GM18511 (cell line): ENCODE measurements at regions not wholly inside any gene's neighbourhood (a gene's known extent, or its start where the extent isn't known, plus 50 kb on each side); places are given as distances from the start of the nearest gene placed in this dataset.
"Not testable (repeated sequence)": the region's sequence is repeated elsewhere in the genome, so short reads cannot be mapped to it uniquely, and the experiment has no call there.

Experiments
- ATAC-seq: cut with Tn5 transposase; IDR thresholded peaks from one replicate; pipeline ENCODE4 v1.9.1; 2021; ENCODE audit warnings: mild to moderate bottlenecking, moderate library complexity; ENCODE audit not compliant: unreplicated experiment

- no peak for ATAC-seq
These were observed 160.8 kb upstream of the APP start for GRCh38 chr21:26331205-26331980.

- no peak for ATAC-seq
These were observed 150.0 kb upstream of the APP start for GRCh38 chr21:26320596-26320995.

GRCh38 chr21:26307640-26308039 is 137.1 kb upstream of the APP start:
- ATAC-seq, result no peak

GRCh38 chr21:26297851-26298250 is 127.3 kb upstream of the APP start:
- ATAC-seq, result no peak

- no peak for ATAC-seq
These were observed 122.8 kb upstream of the APP start for GRCh38 chr21:26293141-26293946.

- ATAC-seq, result no peak
These were observed 117.5 kb upstream of the APP start for GRCh38 chr21:26288026-26288425.

- no peak for ATAC-seq
These were observed 114.0 kb upstream of the APP start for GRCh38 chr21:26284531-26284930.

GRCh38 chr21:26282058-26282457 is 111.5 kb upstream of the APP start:
- no peak for ATAC-seq

- ATAC-seq, result no peak
These were observed 110.9 kb upstream of the APP start for GRCh38 chr21:26281506-26281905.

GRCh38 chr21:26280775-26281174 is 110.2 kb upstream of the APP start:
- ATAC-seq, result no peak

- no peak for ATAC-seq
These were observed 109.6 kb upstream of the APP start for GRCh38 chr21:26280148-26280547.

GRCh38 chr21:26275801-26276200 is 105.2 kb upstream of the APP start:
- ATAC-seq, result no peak

- ATAC-seq, result no peak
These were observed 103.2 kb upstream of the APP start for GRCh38 chr21:26273686-26274313.

- ATAC-seq, result no peak
These were observed 96.8 kb upstream of the APP start for GRCh38 chr21:26267389-26267788.

GRCh38 chr21:26246073-26246472 is 75.5 kb upstream of the APP start:
- ATAC-seq, result no peak

GRCh38 chr21:26245428-26245827 is 74.9 kb upstream of the APP start:
- no peak for ATAC-seq

GRCh38 chr21:26238646-26239045 is 68.1 kb upstream of the APP start:
- no peak for ATAC-seq

GRCh38 chr21:26236281-26236680 is 65.7 kb upstream of the APP start:
- no peak for ATAC-seq

GRCh38 chr21:26233297-26233696 is 62.7 kb upstream of the APP start:
- not testable (repeated sequence) for ATAC-seq

- ATAC-seq, result not testable (repeated sequence)
These were observed 61.9 kb upstream of the APP start for GRCh38 chr21:26232491-26232890.

- no peak for ATAC-seq
These were observed 56.6 kb upstream of the APP start for GRCh38 chr21:26227130-26227529.

- ATAC-seq, result no peak
These were observed 56.2 kb upstream of the APP start for GRCh38 chr21:26226724-26227123.
